Calu3 (cell line): ENCODE measurements at regions not wholly inside any gene's neighbourhood (a gene's known extent, or its start where the extent isn't known, plus 50 kb on each side); places are given as distances from the start of the nearest gene placed in this dataset.

Source experiments
- BruUV-seq: library from RNA; stranded (reverse); fragments of 400-500 nt; replicated peaks from 2 replicates; lab custom pipeline; 2021; lab: Mats Ljungman, UMichigan
- CTCF ChIA-PET: fragments of 300-600 bp; sonication (Branson Sonifier 250); formaldehyde crosslinking; loops from one replicate; lab custom pipeline; 2022; ENCODE audit warnings: antibody characterized with exemption; lab: Charles Lee
- DNase-seq: peaks from one replicate; pipeline ENCODE4 v3.0.0; 2022
- H3K27ac Mint-ChIP-seq: one replicate; pipeline ENCODE4 v1.8.0; 2022; ENCODE audit warnings: mixed read lengths; ENCODE audit not compliant: unreplicated experiment
- H3K27me3 Mint-ChIP-seq: one replicate; pipeline ENCODE4 v1.8.0; 2022; ENCODE audit warnings: mixed read lengths; ENCODE audit not compliant: unreplicated experiment
- H3K36me3 Mint-ChIP-seq: one replicate; pipeline ENCODE4 v1.8.0; 2022; ENCODE audit warnings: mild to moderate bottlenecking, moderate library complexity, mixed read lengths; ENCODE audit not compliant: insufficient read depth, unreplicated experiment
- H3K4me1 Mint-ChIP-seq: one replicate; pipeline ENCODE4 v1.8.0; 2022; ENCODE audit warnings: mild to moderate bottlenecking, low read depth, mixed read lengths; ENCODE audit not compliant: unreplicated experiment
- H3K4me3 Mint-ChIP-seq: one replicate; pipeline ENCODE4 v1.8.0; 2022; ENCODE audit warnings: mild to moderate bottlenecking, low read depth, moderate library complexity, mixed read lengths; ENCODE audit not compliant: unreplicated experiment
- H3K9me3 Mint-ChIP-seq: one replicate; pipeline ENCODE4 v1.8.0; 2022; ENCODE audit warnings: low read depth, mixed read lengths; ENCODE audit not compliant: unreplicated experiment
- intact Hi-C: fragments of 100-400 bp; cut with micrococcal nuclease; formaldehyde crosslinking; loops from one replicate; pipeline ENCODE4 v1.10.0; 2022; ENCODE audit not compliant: unreplicated experiment
- TF ChIP-seq, protein P1 (sequence below): fragments of 200-600 bp; IDR thresholded peaks from one replicate; pipeline ENCODE4 v1.8.0; 2022; ENCODE audit warnings: antibody characterized with exemption; ENCODE audit not compliant: unreplicated experiment

DNA sequence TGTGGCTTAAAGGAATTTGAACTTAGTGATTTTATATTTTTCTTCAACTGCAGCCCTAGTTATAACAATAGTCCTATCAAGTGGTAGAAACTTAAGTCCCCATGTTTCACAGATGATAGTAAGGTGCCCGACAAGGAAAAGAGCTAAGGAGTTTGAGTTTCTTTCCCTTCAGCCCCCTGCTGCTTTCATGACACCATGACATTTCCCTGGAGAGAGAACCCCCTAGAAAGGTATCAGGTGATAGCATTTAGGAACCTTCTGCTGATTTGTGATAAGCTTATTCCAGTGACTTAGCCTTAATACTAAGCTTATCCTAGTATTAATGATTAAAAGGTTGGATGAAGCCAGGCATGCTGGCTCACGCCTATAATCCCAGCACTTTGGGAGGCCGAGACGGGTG lies 623.8 kb upstream of the TYRP1 start:
- intact Hi-C loops = no loop called here
- no peak overlapping the region for H3K27ac Mint-ChIP-seq
- TF ChIP-seq, protein P1, sequence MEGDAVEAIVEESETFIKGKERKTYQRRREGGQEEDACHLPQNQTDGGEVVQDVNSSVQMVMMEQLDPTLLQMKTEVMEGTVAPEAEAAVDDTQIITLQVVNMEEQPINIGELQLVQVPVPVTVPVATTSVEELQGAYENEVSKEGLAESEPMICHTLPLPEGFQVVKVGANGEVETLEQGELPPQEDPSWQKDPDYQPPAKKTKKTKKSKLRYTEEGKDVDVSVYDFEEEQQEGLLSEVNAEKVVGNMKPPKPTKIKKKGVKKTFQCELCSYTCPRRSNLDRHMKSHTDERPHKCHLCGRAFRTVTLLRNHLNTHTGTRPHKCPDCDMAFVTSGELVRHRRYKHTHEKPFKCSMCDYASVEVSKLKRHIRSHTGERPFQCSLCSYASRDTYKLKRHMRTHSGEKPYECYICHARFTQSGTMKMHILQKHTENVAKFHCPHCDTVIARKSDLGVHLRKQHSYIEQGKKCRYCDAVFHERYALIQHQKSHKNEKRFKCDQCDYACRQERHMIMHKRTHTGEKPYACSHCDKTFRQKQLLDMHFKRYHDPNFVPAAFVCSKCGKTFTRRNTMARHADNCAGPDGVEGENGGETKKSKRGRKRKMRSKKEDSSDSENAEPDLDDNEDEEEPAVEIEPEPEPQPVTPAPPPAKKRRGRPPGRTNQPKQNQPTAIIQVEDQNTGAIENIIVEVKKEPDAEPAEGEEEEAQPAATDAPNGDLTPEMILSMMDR = no peak
- no peak overlapping the region for H3K4me3 Mint-ChIP-seq
- no peaks in the 10 kb centered on the region for H3K27me3 Mint-ChIP-seq
- H3K9me3 Mint-ChIP-seq = peaks cover 11% of the 10 kb centered on the region
- H3K4me1 Mint-ChIP-seq = no peaks in the 10 kb centered on the region
- DNase-seq = no peak
- no TSS peak for BruUV-seq
- no peaks in the 10 kb centered on the region for H3K36me3 Mint-ChIP-seq
- CTCF ChIA-PET = no interaction called here

DNA sequence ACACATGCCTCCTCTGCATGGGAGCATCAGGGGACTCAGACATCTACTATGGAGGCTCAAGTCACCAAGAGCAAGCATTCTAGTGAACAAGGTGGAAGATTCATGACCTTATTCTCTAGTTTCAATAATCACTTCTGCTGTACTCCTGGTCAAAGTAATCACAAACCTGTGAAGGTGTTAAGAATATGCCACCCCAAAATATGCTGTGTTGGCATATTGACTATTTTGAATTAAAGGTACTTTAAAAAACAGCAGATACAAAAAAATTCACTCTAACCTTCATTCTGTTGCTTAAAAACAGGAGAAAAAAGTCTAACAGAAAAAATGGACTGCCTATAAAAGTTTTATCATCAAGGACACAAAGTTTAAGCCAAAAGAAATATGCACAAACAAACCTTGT lies 607.8 kb upstream of the TYRP1 start:
- TF ChIP-seq, protein P1 = no peak
- no peak overlapping the region for H3K27ac Mint-ChIP-seq

DNA sequence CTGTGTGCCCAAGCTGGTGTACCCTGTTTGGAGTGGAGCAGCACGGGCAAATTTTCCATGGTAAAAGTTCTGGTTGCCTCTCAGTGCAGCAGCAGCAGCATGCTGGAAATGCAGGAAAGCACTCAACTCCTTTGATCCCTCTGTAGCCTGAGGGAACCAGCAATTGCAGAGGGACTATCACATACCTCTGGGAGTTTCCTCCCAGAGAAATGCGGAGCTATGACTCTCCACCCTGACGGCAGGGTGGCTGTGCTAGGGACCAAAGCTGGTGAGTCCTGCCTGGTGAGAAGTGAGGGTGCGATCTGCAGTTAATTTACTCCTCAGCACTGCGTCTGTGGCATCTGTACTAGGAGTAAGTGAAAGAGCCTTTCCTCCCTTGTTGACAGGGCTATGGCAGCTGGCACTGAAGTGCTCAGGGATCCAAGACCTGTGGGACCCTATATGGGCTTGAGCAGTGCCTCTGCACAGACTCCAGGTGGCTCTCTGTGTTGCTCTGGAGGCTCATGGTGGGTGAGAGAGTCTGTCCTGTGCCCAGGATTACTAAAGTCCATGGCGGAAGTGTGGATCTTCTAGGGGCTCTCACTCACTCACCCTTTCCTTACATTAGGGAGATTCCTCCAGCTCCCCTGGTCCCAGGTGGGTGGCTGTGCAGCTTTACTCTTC lies 601.2 kb upstream of the TYRP1 start:
- peaks cover 3% of the 10 kb centered on the region for H3K9me3 Mint-ChIP-seq
- BruUV-seq = no TSS peak
- H3K4me1 Mint-ChIP-seq = no peaks in the 10 kb centered on the region
- CTCF ChIA-PET = no interaction called here
- DNase-seq = no peak
- TF ChIP-seq, protein P1 = no peak
- intact Hi-C loops = no loop called here
- H3K4me3 Mint-ChIP-seq = no peak overlapping the region
- H3K27ac Mint-ChIP-seq = no peak overlapping the region
- H3K36me3 Mint-ChIP-seq = no peaks in the 10 kb centered on the region
- H3K27me3 Mint-ChIP-seq = no peaks in the 10 kb centered on the region

More for the DNA sequence above, 607.8 kb upstream of the TYRP1 start:
- Mint-ChIP-seq H3K27me3 (no peaks in the 10 kb centered on the region), H3K4me1 (no peaks in the 10 kb centered on the region), H3K36me3 (no peaks in the 10 kb centered on the region), H3K9me3 (no peaks in the 10 kb centered on the region), H3K4me3 (no peak overlapping the region)
- DNase-seq = no peak
- no TSS peak for BruUV-seq
- intact Hi-C loops = no loop called here
- CTCF ChIA-PET = no interaction called here

DNA sequence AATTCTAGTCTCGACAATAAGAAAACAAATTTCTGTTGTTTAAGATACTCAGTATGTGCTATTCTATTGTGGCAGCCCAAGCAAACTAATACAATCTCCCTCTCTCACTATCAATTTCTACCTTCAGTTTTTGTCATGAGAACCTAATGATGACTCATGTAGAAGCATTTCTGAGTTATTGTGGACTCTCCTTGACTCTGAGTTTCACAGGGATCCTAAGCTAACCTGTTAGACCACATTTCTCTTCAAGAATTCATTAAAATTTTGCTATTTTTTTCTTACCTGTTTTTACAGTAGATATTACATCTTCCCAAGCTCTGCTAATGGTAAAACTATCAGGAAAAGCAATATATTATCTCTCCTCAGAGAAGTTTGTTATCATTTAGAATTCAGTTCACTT lies 599.1 kb upstream of the TYRP1 start:
- BruUV-seq = no TSS peak

More for the DNA sequence above, 599.1 kb upstream of the TYRP1 start:
- H3K4me3 Mint-ChIP-seq = no peak overlapping the region
- no peaks in the 10 kb centered on the region for H3K4me1 Mint-ChIP-seq
- H3K27ac Mint-ChIP-seq = no peak overlapping the region
- H3K36me3 Mint-ChIP-seq = no peaks in the 10 kb centered on the region
- CTCF ChIA-PET = no interaction called here
- no peaks in the 10 kb centered on the region for H3K27me3 Mint-ChIP-seq
- TF ChIP-seq, protein P1 = no peak
- H3K9me3 Mint-ChIP-seq = peaks cover 5% of the 10 kb centered on the region
- intact Hi-C loops = no loop called here
- DNase-seq = no peak
